ENCODE measurements at regions not wholly inside any gene's neighbourhood (a gene's known extent, or its start where the extent isn't known, plus 50 kb on each side); places are given as distances from the start of the nearest gene placed in this dataset.

- TF ChIP-seq CTCF (IDR thresholded peaks at IDR 0.05; ENCODE audit: insufficient read depth, low read depth, low read length) (no peak), EZH2 (IDR thresholded peaks at IDR 0.05; ENCODE audit: insufficient read depth, low read length) (no peak)
Observed at GRCh38 chr10:10584161-10584560, 433.5 kb upstream of the CELF2 start.
